ENCODE measurements at regions not wholly inside any gene's neighbourhood (a gene's known extent, or its start where the extent isn't known, plus 50 kb on each side); places are given as distances from the start of the nearest gene placed in this dataset.
"Not testable (repeated sequence)": the region's sequence is repeated elsewhere in the genome, so short reads cannot be mapped to it uniquely, and the experiment has no call there.

- no peak overlapping the region for H3K27ac Mint-ChIP-seq
- no peaks in the 10 kb centered on the region for H3K4me1 Mint-ChIP-seq (ENCODE audit: unreplicated experiment)
- no peaks in the 10 kb centered on the region for H3K36me3 Mint-ChIP-seq
- H3K4me3 Mint-ChIP-seq = no peak overlapping the region
- H3K9me3 Mint-ChIP-seq = peaks cover 12% of the 10 kb centered on the region
- no peak for TF ChIP-seq CTCF (conservative IDR thresholded peaks at IDR 0.05)
- H3K27me3 Mint-ChIP-seq = no peaks in the 10 kb centered on the region
- DNase-seq (ENCODE audit: extremely low spot score, unreplicated experiment) = no peak
Observed at GRCh38 chr10:52368725-52369124, 54.6 kb downstream of the DKK1 start.

- not testable (repeated sequence) for H3K4me1 Mint-ChIP-seq (ENCODE audit: unreplicated experiment); H3K27me3 Mint-ChIP-seq; H3K27ac Mint-ChIP-seq; H3K36me3 Mint-ChIP-seq; H3K4me3 Mint-ChIP-seq; DNase-seq (ENCODE audit: extremely low spot score, unreplicated experiment)
- H3K9me3 Mint-ChIP-seq = peaks cover 11% of the 10 kb centered on the region
Observed at GRCh38 chr10:52374207-52374606, 60.1 kb downstream of the DKK1 start.

GRCh38 chr10:52376694-52377354, 62.7 kb downstream of the DKK1 start:
- H3K4me1 Mint-ChIP-seq (ENCODE audit: unreplicated experiment) = peaks cover 6% of the 10 kb centered on the region
- no peaks in the 10 kb centered on the region for H3K36me3 Mint-ChIP-seq
- no peaks in the 10 kb centered on the region for H3K27me3 Mint-ChIP-seq
- TF ChIP-seq CTCF (conservative IDR thresholded peaks at IDR 0.05) = no peak
- H3K4me3 Mint-ChIP-seq = no peak overlapping the region
- no peak overlapping the region for H3K27ac Mint-ChIP-seq
- H3K9me3 Mint-ChIP-seq = peaks cover 5% of the 10 kb centered on the region
- no peak for DNase-seq (ENCODE audit: extremely low spot score, unreplicated experiment)

GRCh38 chr10:52378124-52378523, 64.0 kb downstream of the DKK1 start:
- TF ChIP-seq CTCF (conservative IDR thresholded peaks at IDR 0.05) = no peak
- Mint-ChIP-seq H3K4me3 (no peak overlapping the region), H3K27ac (no peak overlapping the region), H3K4me1 (ENCODE audit: unreplicated experiment) (peaks cover 6% of the 10 kb centered on the region), H3K36me3 (no peaks in the 10 kb centered on the region), H3K27me3 (no peaks in the 10 kb centered on the region), H3K9me3 (peaks cover 5% of the 10 kb centered on the region)
- DNase-seq (ENCODE audit: extremely low spot score, unreplicated experiment) = no peak

- no peak for TF ChIP-seq CTCF (conservative IDR thresholded peaks at IDR 0.05)
- H3K27me3 Mint-ChIP-seq = no peaks in the 10 kb centered on the region
Observed at GRCh38 chr10:52379287-52379686, 65.2 kb downstream of the DKK1 start.

GRCh38 chr10:52383088-52383487, 69.0 kb downstream of the DKK1 start:
- Mint-ChIP-seq H3K4me3 (no peak overlapping the region), H3K9me3 (no peaks in the 10 kb centered on the region), H3K4me1 (ENCODE audit: unreplicated experiment) (peaks cover 6% of the 10 kb centered on the region), H3K27ac (no peak overlapping the region), H3K36me3 (no peaks in the 10 kb centered on the region), H3K27me3 (no peaks in the 10 kb centered on the region)
- TF ChIP-seq CTCF (conservative IDR thresholded peaks at IDR 0.05) = no peak
- no peak for DNase-seq (ENCODE audit: extremely low spot score, unreplicated experiment)

More at GRCh38 chr10:52379287-52379686, 65.2 kb downstream of the DKK1 start:
- H3K4me3 Mint-ChIP-seq = no peak overlapping the region
- peaks cover 6% of the 10 kb centered on the region for H3K4me1 Mint-ChIP-seq (ENCODE audit: unreplicated experiment)
- DNase-seq (ENCODE audit: extremely low spot score, unreplicated experiment) = no peak
- no peak overlapping the region for H3K27ac Mint-ChIP-seq
- no peaks in the 10 kb centered on the region for H3K9me3 Mint-ChIP-seq
- no peaks in the 10 kb centered on the region for H3K36me3 Mint-ChIP-seq

All from type B pancreatic cell (in vitro differentiated cells).